HG03064 (cell line): ENCODE measurements at regions not wholly inside any gene's neighbourhood (a gene's known extent, or its start where the extent isn't known, plus 50 kb on each side); places are given as distances from the start of the nearest gene placed in this dataset.

Source experiments
- ATAC-seq: cut with Tn5 transposase; IDR thresholded peaks from one replicate; pipeline ENCODE4 v1.9.1; 2021; ENCODE audit warnings: low read depth; ENCODE audit not compliant: unreplicated experiment

DNA sequence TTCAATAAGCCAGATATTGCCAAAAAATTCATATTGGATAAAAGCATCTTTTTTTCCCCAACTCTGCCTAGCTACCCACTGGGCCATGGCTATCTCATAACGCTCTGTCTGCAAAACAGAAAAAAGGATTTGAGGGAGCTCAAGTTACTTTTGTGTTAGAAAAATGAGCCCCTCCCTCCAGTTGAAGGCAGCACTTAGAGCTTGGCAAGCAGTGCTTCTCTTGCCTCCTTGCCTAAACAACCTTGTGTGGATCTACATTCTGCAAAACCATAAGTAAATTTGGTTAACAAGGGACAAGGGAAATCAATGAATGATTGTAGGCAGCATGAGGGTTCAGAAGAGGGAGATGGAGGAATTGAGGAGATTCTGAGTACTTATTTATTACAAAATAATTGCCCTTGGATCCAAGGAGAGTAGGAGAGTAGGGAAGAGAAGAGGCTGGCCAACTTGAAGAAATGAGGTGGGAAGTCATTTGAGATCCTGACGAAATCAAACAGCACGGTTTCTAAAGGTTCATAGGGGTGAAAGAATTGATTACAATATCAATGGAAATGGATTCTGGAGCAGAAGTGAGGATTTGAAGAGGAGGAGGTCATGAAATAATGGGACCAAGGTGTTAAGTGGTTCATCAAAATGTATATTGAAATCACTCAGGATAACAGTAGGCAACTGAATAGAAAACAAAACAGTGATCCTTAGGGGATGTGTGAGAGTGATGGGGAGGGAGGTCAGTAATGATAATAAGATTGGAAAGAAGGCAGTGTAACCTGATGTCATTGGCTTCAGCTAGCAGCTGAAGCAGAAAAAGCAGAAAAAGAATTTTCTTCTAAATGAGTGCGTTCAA is 434.8 kb upstream of the IGFBP7 start:
- no peak for ATAC-seq

DNA sequence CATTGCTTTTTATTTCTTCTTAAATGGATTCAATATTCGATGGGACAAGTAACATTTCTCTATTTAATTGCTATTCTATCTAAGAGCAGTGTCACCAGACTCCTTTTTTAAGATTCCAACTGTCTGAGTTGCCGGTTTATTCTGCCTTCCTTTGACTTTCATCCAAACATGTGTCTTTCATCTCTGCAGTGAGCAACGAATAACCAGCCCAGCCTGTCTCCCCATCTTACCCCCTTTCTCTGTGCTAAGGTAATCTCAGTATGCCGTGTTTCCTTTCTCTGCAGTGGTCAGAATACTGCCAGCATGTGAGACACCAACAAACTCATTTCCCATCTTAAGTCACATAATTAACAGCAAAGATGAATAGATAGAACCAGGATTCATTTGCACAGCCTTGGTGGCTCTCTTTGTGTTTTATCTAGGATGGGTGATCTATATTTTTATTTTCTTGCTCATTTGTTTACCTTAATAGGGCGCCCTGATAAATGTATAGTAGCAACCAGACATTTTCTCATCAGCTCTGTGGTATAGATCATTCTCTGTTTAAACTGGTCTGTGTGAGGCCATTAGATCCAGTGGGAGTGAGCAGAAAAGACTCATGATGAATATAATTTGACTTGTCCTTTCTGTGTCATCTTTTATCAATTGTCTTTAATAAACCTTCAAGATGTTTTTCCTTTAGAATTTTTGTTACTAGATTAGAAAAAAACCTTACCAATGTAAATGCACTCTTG is 394.8 kb upstream of the IGFBP7 start:
- no peak for ATAC-seq

DNA sequence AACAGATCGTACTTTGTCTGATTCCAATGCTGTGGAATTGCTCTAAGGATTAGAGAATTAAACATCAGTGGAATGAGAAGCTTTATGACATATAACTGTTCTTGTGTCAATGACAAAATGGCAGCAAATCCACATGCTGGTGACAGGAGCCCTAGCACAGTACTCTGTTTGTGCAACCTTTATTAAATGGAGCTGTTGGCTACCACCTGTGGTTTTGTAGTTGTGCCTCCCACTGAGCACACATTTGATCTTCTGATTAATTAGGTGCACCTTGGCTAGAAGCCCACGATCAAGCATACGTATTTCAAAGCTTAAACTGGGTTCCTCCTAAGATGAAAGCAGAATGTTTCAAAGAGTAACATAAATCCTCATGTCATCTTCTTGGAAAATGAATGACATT is 394.0 kb upstream of the IGFBP7 start:
- no peak for ATAC-seq

DNA sequence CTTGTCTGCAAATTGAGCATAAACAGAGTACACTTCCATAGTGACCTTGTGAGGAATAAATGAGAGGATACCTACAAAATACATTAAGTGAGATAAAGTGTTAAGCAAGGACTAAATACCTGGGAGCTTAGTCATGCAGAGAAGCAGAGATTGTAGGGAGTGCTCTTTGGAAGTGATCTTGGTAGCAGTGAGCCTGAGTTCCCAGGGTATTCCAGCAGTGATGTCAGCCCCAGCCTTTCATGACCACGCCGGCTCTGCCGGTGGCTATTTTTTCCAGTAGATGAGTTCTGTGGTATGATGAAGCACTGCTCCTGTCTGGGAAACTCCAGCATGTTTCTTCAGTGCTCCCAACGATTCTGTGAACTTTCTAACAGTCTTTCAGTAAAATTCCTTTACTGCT is 391.5 kb upstream of the IGFBP7 start:
- no peak for ATAC-seq

DNA sequence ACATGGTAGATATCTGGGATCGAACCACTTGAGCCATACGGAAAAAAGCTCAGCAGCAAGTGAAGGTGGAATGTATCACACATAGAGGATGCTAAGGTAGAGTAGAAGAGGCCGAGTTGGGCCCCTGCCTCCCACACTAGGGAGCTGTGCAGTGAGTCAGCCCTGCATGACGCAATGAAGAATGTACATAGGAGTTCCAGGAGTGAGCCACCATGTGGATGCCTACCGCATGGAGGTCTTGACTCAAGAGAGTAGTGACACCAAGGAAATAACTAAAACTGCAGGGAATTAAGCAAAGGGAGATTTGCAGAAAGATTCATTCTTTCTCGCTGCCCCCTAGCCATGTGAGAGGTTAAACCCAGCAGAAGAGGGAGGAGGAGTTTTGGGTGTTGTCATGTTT is 389.6 kb upstream of the IGFBP7 start:
- ATAC-seq: no peak

DNA sequence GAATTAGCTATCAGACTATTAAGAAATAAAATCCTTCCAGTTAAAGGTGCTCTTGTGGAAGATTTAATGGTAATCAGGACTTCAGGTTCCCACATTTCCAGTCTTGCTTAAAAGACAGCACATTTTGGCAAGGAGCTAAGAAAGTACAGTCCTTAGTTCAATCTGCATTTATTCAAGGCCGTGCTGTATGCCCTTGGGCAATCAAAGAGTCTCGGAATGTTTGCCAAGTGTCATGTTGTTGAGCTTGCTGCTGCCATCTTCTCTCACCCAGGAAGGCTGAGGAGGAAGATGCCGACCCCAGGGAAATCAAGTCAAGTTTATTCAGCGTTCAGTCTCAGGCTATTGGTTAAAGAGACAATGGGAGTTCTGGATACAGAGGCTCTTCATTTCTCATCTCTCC is 388.1 kb upstream of the IGFBP7 start:
- ATAC-seq: no peak

DNA sequence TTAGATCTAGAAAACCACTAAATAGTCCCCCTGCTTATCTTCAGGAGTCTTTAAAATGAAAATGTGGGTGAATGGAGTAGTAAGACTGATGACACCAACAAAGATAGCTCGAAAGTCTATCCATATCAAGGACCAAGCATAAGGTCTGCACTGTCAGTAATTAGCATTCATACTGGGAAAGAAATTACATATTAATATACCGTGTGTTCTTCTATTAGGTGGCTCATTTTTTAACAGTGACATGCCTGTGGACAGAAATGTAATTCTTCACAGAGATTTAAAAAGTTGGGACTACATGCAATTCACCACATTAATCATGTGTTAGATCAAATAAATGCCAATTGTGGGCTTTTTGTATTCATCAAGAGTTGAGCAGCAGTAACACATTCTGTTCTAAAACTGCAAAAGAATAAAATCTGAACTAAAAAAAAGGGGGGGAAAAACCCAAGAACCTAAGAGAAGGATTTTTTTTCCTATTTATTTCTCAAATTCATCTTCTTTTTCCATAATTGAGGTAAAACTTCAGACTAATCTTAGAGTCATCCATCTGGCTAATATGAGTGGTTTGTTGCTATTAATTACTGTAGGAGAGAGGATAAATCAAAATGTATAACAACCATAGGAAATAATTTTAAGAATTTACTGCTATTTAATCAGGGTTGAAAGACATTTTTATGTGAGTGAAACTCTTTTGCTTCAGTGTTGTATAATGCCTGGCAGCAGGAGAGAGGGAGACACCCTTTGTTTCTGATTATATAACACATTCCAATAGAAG is 386.7 kb upstream of the IGFBP7 start:
- no peak for ATAC-seq

DNA sequence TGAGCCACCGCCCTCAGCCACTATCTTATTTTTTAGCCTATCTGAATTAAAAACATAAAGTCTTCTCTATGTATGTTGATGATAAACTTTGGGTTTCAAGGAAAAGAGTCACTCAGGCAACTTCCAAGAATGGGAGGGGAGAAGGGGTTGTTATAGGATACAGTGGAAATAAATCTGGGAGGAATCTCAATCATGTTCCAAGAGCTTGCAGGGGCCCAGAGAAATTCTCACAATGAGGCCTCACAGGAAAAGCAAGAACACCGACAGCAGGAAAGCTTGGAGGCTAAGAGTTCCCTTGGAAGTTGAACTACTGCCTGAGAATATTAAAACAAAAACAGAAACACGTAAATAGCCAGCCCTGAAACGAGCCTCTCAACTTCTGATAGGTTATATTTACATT is 384.6 kb upstream of the IGFBP7 start:
- no peak for ATAC-seq

DNA sequence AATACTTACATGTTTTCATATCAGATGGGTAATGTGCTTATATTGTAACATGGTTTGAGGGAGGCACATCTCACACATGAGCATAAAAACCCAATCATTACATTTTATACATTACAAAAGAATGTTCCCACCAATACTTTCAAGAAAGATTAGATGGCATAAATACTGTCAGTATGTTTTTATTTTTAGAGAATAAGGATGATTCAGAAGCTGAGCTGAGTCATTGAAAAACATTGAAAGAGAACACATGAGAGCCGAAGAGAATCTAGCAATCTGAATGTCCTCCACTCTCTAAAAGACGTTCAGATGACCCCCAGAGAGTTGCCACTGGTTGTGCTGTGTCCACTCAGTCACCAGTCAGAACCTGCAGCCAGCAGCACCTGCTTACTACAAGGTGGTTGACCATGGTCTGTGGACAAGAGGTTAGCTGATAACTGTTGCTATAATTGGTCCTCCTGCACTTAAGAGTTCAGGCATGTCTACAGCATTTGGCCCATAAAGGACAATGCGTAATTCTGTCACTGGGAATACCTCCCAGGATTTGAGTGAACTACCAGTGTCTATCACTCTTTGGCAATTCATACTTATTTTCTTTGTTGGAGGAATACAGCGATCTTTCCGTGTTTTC is 382.2 kb upstream of the IGFBP7 start:
- no peak for ATAC-seq

DNA sequence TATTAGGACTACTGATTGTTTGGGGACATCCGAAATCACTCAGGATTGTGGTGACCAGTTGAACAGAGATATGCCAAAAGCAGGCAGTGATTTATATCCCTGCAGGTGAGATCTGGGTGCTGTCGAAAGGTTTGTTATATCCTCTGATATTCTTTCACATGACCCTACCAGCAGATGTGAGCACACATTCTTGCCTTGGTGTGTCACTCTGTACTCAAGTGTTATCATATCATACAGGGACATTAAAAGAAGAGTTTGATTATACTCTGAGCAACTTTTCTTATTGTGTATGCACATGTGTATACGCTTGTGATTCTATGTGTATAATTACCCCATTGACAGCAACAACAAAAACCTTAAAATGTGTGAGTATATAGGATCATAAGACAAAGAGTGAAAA is 381.2 kb upstream of the IGFBP7 start:
- no peak for ATAC-seq

DNA sequence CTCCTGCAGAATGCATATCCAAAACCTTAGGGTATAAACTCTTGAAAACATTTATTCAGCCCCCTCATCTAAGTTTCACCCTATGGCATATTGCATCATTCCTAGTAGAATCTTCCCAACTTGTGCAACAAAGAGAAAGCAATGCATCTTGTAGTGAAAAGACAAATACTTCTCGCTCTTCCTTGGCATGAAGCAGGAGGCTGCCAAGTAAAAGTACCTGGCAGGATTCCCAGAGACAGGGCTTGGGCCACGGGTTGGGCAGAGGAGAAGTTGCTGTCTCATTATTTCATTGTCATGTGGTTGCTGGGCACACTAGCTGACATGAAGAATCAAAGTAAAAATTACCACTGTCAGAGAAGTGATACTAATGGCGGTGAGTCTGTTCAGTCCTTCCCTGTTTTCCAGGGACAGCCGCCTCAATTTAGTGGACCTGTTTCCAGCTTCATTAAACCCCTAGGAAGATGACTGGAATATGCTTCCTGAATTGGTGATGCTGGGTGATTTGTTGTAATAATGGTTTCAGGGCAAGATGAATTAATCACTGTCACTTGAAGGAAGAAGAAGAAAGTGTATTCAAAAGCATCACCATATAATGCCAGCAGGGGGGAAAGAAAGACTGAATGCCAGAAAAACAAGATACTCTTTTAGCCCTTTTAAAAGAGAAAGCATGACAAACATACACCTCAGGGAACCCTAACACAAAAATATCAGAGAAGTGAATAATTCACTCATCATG is 380.5 kb upstream of the IGFBP7 start:
- ATAC-seq: no peak

DNA sequence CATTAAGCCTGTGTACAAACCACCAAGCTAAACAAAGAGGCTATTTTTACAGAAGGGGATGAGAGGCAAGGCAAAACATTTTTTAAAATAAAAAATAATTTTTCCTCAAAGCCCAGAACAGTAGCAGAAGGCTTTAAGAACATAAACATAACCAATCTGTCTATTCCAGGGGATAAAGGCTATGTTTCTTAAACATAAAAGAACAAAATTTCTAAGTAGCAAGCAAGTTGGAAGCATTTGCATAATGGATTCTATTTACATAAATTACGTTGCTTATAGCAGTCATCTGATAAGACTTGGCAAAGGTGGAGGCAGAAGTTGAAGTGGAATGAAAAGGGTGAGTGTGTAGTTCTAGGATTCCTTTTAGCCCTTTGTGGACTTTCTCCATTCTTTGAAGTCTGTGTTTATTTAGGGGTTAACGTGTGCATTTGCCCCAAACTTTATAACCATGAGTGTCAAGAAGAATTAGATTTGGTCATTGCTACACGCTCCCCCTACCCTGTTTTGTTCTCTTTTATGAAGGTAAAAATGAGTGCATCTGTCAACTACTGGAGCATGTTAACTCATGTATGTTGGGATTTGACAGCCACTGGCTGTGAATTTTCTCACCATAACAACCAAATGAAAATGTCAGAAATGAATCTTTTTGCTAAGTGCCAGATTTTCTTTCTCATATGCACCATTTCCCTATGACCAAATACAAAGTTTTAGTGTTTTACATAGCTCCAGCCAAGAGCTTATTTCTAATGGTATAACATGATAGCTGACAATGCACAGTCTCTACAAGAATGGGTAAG is 378.4 kb upstream of the IGFBP7 start:
- no peak for ATAC-seq

DNA sequence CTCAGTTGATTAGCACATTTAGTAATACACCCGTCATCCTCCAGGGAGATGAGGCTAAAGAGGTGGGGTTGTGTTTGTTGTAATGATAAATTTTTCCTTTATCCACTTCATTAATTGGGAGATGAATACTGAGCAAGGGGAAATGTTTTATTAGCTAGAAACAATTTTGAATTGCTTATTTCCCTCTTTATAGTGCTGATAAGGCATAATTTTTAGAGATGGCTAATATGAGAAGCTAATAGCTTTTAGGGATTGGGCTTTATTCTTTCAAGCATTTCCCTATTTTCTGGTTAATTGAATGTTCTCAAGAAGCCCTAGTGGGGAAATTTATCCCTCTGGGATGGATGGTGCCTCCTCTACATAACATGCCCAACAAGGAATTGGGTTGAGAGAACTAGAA is 365.2 kb upstream of the IGFBP7 start:
- ATAC-seq: no peak

DNA sequence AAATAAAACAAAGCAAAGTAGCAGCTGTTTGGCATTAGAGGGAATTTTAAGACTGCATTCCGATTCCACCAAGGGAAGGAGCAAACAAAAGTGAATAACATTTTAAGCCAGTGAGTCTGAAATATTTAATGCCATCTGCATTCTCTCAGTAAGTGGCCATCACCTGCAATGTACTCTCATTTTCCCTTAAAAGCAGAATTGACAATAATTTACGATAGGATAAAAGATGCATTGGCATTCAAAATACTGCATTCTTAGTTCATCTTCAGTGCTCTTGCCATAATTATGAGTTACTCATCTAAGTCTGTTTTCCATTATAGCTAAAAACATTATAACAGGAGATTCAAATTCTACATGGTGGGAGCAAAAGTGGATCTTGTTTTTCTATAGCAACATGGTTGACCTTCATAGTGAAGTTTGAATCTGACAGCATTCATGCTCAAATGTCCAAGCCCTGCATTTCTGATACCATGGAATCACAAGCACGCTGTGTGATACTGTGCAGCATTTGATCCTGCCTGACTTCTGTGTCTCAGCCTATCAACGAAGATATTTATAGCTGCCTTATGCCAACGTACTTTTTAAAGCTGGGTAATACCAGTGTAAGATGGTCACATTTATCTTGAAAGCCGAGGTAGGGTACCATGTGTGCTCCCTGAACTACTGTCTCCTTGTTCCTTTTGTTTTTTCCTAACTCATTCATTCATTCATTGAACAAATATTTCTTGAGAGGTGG is 355.3 kb upstream of the IGFBP7 start:
- ATAC-seq: no peak

DNA sequence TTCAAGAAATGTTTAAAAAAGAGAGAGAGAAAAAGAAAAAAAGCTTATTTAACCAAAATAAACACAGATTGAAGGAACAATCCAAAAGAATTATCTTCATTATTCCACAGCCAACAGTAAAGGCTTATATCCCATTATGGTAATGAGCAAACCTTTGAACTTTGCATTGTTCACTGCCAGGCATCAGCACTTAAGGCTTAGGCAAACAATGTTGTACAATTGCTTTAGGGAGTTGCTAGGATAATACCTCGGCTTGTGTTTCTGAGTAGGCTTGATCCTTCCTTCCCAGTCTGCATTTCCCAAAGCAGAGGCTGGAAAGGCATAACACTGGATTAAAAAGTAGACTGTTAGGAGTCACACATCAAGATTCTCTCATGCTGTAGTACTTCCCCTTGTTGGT is 352.7 kb upstream of the IGFBP7 start:
- ATAC-seq: no peak

DNA sequence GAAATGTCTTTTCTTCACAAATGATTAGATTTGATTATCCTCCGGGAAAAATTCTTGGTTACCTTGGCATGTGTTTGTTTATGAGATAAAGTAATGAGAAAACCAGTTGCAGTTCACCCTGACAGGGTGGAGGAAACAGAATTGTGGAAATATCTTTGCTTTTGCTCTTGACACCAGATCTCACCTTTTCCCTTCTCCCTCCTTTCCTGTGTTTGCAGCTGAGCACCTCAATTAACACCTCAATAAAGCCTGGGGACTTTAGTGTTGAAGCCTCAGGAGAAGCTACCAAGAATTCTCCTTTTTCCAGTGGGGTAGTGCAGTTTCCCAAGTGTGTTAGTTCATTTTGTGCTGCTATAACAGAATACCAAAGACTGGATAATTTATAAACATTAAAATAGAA is 350.8 kb upstream of the IGFBP7 start:
- ATAC-seq: no peak

DNA sequence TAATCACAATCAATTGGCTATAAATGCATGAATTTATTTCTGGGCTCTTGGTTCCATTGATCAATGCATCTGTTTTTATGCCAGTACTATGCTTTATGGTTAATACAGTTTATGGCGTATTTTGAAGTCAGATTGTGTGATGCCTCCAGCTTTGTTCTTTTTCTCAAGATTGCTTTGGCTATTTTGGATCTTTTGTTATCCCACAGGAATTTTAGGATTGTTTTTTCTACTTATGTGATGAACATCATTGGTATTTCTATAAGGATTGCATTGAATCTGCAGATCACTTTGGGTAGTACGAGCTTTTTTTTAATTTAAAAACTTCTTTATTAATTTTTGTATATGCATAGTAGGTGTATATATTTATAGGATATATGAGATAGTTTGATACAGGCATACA is 338.7 kb upstream of the IGFBP7 start:
- ATAC-seq: no peak

DNA sequence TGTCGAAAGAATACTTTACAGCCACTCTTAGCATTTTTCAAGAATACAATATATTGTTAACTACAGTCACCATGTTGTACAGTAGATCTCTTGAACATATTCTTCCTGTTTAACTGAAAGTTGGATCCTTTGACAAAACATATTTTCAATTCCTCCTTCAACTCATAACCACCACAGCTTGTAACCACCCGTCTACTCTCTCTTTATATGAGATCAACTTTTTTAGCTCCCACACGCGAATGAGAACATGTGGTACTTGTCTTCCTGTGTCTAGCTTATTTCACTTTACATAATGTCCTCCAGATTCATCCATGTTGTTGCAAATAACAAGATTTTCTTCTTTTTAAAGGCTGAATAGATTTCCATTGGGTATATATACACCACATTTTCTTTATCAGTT is 338.3 kb upstream of the IGFBP7 start:
- ATAC-seq: no peak

DNA sequence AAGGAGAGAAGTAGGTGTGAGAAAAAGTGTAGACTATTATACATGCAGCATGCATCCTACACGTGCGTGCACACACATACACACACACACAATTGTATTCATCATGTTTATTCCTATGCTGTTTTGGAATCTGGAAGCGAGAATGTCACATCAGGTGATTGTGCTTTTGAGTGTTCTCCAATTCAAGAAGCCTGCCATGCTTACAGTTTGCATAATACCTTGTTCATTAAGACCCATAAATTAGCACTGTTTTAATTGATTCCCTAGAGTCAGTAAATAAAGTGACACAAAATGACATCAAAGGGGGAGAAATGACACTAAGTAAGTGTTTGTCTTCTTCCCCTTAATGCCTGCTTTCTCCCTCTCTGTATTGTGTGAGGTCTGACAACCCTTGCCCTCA is 336.1 kb upstream of the IGFBP7 start:
- no peak for ATAC-seq
